Peyer's patch (tissue), 4 donors: ENCODE measurements at regions not wholly inside any gene's neighbourhood (a gene's known extent, or its start where the extent isn't known, plus 50 kb on each side); places are given as distances from the start of the nearest gene placed in this dataset.

ENCODE experiments used
- DNase-seq, 3 donors: peaks; one replicate each; pipeline ENCODE4 v3.0.0-alpha.2; 2017 to 2019
- H3K27ac ChIP-seq, 4 donors: fragments of 200-600 bp; sonication (generic); one replicate each; pipeline ENCODE4 v1.5.1; 2016 to 2019
- H3K27me3 ChIP-seq, 2 donors: fragments of 200-600 bp; sonication (generic); one replicate each; pipeline ENCODE4 v1.5.1; 2019
- H3K36me3 ChIP-seq, 3 donors: fragments of 200-600 bp; sonication (generic); one replicate each; pipeline ENCODE4 v1.5.1; 2016 to 2019
- H3K4me1 ChIP-seq, 4 donors: fragments of 200-600 bp; sonication (generic); one replicate each; pipeline ENCODE4 v1.5.1; 2016 to 2019
- H3K4me3 ChIP-seq, 4 donors: fragments of 200-600 bp; sonication (generic); 1 replicate in 3 of 4; 2 replicates in 1 of 4; pipeline ENCODE4 v1.5.1; 2016 to 2019; ENCODE audit warnings: mild to moderate bottlenecking in 1 of 4
- H3K9me3 ChIP-seq, 4 donors: fragments of 200-600 bp; sonication (generic); one replicate each; pipeline ENCODE4 v1.5.1; 2016 to 2019; ENCODE audit warnings: mild to moderate bottlenecking in 1 of 4
- CTCF ChIP-seq, 6 experiments: fragments of 450-650 bp in 4 of 6; fragments of 200-600 bp in 2 of 6; sonication (generic) in 1 of 6; IDR thresholded peaks; one replicate each; pipeline ENCODE4 v1.5.1; 2017 to 2019; ENCODE audit warnings: antibody characterized with exemption in 6 of 6, mild to moderate bottlenecking in 3 of 6, moderate library complexity in 1 of 6
- POLR2A ChIP-seq, 2 donors: fragments of 450-650 bp; IDR thresholded peaks; one replicate each; pipeline ENCODE4 v1.5.1; 2017; ENCODE audit warnings: antibody characterized with exemption in 2 of 2, mild to moderate bottlenecking in 2 of 2, moderate library complexity in 2 of 2

GRCh38 chr12:86697916-86698640 lies 441.9 kb upstream of the MGAT4C start:
- H3K4me3 ChIP-seq: no peak overlapping the region
- TF ChIP-seq CTCF (IDR thresholded peaks at IDR 0.05): no peak
- TF ChIP-seq POLR2A (IDR thresholded peaks at IDR 0.05): no peak
- no peaks in the 10 kb centered on the region for H3K9me3 ChIP-seq
- H3K36me3 ChIP-seq: no peaks in the 10 kb centered on the region
- DNase-seq: no peak
- H3K4me1 ChIP-seq: no peaks in the 10 kb centered on the region
- no peak overlapping the region for H3K27ac ChIP-seq
- no peaks in the 10 kb centered on the region for H3K27me3 ChIP-seq

- Histone ChIP-seq H3K36me3 (no peaks in the 10 kb centered on the region), H3K9me3 (no peaks in the 10 kb centered on the region), H3K27ac (no peak overlapping the region), H3K4me1 (no peaks in the 10 kb centered on the region), H3K4me3 (no peak overlapping the region), H3K27me3 (no peaks in the 10 kb centered on the region)
- no peak for TF ChIP-seq CTCF (IDR thresholded peaks at IDR 0.05)
- no peak for TF ChIP-seq POLR2A (IDR thresholded peaks at IDR 0.05)
- no peak for DNase-seq
Measured at GRCh38 chr12:86683568-86684304, 427.5 kb upstream of the MGAT4C start.

- H3K9me3 ChIP-seq: no peaks in the 10 kb centered on the region
- no peak overlapping the region for H3K27ac ChIP-seq
- no peak overlapping the region for H3K4me3 ChIP-seq
- H3K27me3 ChIP-seq: no peaks in the 10 kb centered on the region
- no peak for TF ChIP-seq CTCF (IDR thresholded peaks at IDR 0.05)
- TF ChIP-seq POLR2A (IDR thresholded peaks at IDR 0.05): no peak
- H3K36me3 ChIP-seq: no peaks in the 10 kb centered on the region
- DNase-seq: no peak
- no peaks in the 10 kb centered on the region for H3K4me1 ChIP-seq
Measured at GRCh38 chr12:86681060-86681459, 424.9 kb upstream of the MGAT4C start.

GRCh38 chr12:86675197-86675596 lies 419.0 kb upstream of the MGAT4C start:
- TF ChIP-seq CTCF (IDR thresholded peaks at IDR 0.05) (no peak), POLR2A (IDR thresholded peaks at IDR 0.05) (no peak)
- no peak for DNase-seq
- Histone ChIP-seq H3K4me1 (no peaks in the 10 kb centered on the region), H3K27me3 (no peaks in the 10 kb centered on the region), H3K27ac (no peak overlapping the region), H3K36me3 (no peaks in the 10 kb centered on the region), H3K9me3 (no peaks in the 10 kb centered on the region), H3K4me3 (no peak overlapping the region)

- DNase-seq: no peak
- H3K36me3 ChIP-seq: no peaks in the 10 kb centered on the region
- no peaks in the 10 kb centered on the region for H3K9me3 ChIP-seq
- no peaks in the 10 kb centered on the region for H3K27me3 ChIP-seq
- no peak overlapping the region for H3K27ac ChIP-seq
- no peaks in the 10 kb centered on the region for H3K4me1 ChIP-seq
- H3K4me3 ChIP-seq: no peak overlapping the region
- TF ChIP-seq CTCF (IDR thresholded peaks at IDR 0.05) (no peak), POLR2A (IDR thresholded peaks at IDR 0.05) (no peak)
Measured at GRCh38 chr12:86670986-86671385, 414.8 kb upstream of the MGAT4C start.
